CD4-positive, alpha-beta T cell treated with Interferon gamma for 1 hour (primary cell): ENCODE measurements at regions not wholly inside any gene's neighbourhood (a gene's known extent, or its start where the extent isn't known, plus 50 kb on each side); places are given as distances from the start of the nearest gene placed in this dataset.

Experiments
- DNase-seq: peaks from one replicate; pipeline ENCODE4 v3.0.0-alpha.2; 2020

DNA sequence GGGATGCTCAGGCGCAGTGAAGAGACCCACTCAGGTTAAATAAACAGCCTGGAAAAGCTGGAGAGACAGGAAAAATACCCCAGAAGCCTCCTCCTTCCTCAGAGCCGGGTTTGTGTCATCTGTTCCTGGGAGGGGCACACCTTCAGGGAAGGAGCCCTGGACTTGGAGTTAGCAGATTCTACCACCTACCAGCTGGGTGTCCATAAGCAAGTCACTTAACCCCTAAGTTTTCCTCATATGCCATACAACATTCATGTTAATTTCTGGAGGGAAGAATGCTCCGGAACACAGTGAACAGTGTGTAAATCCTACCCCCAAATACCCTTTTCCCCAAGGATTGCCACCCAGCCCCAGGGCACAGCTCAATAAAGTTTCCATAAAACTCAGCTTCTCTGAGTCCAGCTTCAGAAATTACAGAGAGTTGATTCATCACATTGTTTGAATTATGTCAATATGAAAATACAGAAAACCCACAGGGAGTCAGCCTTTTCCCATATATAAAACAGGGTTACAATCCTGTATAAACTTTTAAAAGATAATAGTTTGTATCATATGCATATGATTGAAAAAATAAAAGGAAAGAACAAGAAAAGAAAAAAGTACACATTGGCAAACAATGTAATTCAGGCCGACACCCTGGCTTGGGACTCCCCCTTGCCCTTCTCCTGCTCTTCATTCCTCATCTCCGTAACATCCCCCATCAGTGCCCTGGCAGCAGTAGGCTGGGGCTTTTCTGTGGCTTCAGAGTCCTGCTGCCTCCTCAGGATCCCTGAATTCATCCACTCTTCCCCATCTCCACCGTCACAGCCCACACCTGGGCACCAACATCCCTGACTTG, 291.8 kb upstream of the USP24 start:
- no peak for DNase-seq

DNA sequence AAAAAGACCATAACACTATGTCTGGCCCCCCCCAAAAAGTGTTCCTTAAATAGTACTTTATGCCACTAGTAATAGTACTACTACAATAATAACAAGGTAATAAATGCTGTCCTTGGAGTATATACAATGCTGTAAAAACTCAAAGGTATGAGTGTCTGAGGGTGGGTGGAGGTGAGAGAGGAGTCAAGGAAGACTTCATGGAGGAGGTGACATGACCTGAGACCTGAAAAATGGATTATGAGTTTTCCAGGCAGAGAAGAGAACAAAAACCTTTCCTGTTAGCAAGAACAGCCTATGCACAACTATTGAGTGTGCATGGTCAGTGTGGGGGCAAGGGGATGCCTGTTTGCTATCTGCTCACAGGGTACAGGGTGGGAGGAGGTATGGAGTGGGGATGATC, 290.2 kb upstream of the USP24 start:
- no peak for DNase-seq

DNA sequence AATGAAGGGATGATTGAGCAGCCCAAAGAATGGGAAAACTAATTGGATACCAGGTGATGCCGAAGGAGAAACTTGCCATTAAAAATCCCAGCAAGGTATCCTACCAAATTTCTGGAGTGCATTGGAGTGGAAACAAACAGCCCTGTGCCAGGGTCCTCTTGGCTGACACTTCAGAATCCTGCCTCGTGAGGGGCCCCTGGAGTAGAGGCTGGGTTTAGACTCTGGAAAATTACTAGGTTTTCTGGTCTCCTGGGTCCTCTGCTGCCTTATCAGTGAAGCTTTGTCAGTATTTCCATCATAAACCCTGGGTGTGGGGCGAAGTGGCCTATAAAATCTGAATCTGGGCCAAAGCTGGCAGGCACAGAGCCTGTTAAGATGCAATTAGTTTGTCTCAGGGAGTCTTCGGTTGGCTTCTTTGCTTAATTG, 289.2 kb upstream of the USP24 start:
- no peak for DNase-seq

DNA sequence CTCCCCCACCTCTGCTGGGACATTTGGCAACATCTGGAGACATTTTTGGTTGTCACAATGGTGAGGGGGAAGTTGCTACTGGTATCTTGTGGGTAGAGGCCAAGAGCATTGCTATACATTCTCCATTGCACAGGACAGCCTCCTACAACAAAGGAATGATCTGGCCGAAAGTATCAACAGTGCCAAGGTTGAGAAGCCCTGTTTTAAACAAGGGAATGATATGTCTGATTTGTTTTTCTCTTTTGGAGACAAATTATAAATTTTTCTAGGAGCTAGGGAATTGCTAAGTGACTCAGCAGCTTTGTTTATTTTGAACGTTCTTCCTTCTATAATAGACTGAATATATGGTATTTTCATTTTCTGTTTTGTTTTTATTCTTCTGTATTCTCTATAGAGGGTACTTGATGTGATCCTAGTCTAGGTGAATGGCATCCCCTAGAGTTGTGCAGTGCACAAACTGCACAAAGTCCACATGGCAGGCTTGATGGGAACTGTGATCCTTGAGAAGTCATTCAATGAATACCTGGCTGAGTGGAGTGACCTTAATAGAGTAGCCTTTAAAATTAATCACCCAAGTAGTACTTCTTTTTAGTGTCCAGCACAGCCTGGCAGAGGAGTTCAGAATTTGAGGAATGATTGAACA, 288.6 kb upstream of the USP24 start:
- no peak for DNase-seq

DNA sequence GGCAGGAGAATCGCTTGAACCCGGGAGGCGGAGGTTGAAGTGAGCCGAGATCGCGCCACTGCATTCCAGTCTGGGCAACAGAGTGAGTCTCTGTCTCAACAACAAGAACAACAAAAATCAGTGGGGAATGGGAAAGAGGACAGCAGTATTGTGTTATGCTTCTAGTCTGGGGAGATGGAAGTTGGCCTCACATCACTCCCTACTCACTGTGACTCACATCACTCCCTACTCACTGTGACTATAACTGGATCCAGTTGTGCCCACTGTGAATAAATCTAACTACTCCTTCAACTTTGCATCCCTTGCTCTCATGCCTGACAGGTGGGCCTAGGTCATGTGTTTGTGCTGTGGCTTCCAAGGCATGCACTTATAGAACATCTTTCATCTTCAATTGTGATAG, 285.4 kb upstream of the USP24 start:
- no peak for DNase-seq

DNA sequence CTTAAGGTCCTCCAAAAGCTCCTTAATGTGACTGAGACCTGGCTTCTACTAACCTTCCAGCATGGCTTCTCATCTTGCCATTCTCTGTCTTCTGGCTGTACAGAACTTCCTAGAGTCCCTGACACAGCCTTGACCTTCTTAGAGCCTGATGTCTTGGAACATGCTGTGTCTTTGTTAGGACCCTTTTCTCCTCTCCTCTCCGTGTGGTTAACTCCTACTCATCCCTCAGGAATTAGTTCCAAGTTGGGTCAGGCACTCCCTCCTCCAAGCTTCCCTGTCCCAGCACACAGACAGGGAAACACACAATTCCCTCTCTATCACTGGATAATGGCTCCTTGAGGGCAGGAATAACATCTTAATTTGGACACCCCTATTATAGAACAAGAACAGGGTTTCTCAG, 275.4 kb upstream of the USP24 start:
- DNase-seq, result no peak

DNA sequence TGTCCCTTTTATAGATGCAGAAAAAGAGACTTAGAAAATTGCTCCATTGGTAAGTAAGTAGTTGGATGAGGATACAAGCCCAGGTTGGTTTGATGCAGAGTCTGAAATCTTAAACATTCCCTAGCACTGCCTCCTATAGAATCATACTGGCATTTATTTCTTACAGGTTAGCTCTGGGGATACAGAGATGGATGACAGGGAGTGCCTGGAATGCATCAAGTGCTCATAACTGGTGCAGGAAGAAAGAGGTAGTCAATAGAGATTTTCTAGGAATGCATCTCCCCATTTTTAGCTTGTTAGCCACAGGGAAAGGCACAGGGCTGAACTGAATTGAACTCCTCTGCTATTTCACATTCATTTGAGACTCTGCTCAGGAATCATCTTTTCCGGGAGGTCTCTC, 269.0 kb upstream of the USP24 start:
- DNase-seq, result no peak

DNA sequence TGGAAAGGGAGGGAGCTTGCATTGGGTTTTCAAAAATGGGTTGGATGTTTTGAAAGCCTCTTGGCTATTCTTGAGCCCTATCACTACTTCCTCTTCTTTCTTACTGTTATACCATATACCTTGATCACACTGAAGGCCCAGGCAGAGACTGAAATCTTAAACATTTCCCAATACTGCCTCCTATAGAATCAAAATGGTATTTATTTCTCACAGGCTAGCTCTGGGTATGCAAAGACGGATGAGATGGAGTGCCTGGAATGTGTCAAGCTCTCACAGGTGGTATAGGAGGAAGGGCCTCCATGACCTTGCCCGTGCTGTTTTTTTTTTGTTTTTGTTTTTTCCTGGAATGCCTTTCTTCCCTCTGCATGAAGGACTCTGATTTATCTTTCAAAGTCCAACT, 268.4 kb upstream of the USP24 start:
- no peak for DNase-seq

DNA sequence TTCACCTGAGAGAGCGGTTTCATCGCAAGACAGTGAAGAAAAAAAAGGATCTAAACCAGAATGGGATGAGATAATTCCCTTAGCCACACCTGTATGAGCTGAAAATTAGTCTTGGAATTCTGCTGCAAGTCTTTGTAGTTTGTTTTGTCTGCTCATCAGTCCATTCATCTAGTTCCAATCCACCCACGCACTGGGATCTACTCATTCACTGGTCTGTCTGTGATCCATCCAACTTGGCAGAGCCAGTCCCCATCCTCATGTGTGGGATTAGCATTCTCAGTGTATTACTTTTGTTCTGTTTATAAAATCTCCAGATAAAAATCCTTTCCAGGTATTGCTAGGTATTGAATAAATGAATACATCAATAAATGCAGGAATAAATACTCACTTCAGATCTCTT, 266.5 kb upstream of the USP24 start:
- DNase-seq, result no peak

DNA sequence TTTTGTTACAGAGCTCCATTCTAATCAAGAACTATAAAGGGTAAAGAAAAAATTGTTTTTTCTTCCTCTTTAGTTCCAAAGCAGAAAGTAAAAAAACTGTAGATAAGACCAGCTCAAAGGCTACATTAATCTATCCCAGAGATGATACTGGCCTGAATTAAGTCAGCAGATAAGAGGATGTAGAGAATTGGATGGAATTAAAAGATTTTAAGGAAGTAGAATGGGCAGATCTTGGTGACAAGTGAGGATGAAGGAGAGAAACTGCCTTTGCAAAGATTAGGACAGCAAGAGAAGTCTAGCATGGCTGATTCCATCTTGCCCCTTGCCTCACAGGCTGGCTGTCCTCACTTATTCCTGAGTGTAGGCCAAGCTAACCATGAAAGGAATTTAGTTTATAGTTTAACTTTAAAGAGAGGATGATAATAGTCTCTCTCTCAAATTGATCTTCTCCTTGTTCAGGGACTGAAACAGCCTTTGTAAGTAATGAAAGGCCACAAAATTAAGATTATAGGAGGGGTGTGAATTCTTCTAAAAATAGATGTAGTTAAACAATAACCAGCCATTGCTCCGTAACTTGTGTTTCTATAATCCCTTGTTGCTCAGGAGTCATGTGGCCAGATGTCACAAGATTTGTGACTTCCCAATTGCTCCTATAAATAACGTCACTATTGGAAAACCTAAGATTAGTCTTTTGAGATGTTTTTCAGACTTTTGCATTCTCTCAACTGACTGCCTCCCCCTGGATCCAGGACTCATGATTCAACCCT, 265.0 kb upstream of the USP24 start:
- DNase-seq, result no peak

DNA sequence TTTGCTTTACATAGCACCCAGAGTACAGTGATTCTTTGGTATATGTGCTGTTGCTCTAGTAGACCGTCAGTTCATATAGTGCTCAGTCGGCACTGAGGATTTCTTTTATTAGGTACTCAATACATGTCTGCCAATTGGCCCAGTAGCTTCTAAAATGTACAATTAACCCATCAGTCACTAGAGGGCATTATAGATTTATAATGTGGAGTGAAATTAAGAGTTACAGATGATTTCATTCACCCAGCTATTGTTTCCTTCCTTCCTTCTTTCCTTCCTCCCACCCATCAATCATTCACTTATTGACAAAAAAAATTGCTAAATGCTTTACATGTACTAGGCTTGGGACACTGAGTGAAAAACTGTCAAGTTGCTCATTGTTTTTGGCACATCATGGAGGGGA, 263.6 kb upstream of the USP24 start:
- no peak for DNase-seq

DNA sequence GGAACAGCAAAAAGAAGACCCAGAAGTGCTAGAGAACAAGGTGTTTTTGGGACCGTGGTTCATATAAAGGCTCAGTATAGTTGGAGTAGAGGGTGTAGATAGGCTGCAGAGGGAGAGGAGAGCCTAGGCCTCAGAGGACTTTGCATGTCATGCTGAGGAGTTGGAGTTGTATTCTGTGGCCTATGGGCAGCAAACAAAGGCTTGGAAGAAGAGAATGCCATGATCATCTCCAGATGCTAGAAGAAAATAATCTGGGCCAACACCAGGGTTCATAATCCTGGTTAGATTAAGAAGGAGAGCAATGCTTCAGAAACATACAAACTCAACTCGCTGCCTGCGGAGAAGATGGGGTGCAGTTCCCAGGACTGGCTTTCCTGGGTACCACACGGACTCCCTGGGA, 262.8 kb upstream of the USP24 start:
- no peak for DNase-seq

DNA sequence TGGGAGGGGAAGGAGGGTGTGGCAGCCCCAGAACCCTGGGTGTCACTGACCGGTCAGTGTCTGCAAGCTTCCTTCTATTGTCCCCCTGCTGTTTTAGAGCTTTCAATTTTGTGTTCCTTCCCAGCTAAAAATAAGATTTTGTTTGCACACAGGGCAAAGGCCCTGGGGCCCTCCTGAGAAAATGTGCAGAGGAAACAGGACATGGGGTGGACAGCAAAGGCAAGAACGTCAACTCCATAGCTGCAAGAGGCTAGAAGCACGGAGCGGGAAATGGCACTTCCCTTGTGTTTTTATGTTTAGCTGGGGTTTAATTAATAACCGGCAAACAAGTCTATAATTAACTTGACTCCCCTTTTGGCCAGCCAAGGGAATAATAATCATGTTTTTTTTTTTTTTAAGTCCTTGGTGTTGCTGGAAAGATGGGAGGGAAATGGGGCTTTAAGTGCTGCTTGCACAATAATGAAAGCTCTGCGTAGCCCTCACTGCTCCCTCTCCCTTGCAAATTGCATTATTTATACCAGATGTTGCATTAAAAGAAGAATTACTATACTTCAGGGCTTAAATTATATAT, 261.4 kb upstream of the USP24 start:
- no peak for DNase-seq

DNA sequence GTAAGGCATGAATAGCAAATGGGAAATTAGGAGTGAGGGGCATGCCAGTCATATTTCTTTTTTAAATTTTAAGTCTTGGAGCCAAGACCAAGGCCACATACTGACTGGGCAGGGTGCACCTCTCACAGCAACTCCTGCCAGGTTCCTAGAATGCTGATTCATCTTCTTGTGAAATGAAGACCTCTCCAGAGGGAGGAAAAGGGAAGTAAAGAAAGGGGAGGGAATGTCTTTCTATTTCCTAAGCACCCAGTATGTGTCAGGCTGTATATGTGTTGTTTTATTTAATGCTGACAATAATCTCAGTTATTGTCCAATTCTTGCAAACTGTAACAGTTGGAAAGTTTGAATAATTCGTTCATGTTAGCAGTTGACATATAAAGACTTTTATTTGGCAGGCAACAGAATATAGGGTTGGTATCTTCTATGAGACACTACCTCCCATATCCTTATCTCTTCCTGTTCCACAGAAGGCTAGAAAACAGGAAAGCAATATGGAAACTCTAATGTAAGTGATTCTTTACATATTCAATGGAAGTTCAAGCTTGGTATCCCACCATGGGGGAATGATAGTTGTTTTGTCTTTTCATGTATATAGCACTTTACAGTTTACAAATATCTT, 259.1 kb upstream of the USP24 start:
- no peak for DNase-seq

DNA sequence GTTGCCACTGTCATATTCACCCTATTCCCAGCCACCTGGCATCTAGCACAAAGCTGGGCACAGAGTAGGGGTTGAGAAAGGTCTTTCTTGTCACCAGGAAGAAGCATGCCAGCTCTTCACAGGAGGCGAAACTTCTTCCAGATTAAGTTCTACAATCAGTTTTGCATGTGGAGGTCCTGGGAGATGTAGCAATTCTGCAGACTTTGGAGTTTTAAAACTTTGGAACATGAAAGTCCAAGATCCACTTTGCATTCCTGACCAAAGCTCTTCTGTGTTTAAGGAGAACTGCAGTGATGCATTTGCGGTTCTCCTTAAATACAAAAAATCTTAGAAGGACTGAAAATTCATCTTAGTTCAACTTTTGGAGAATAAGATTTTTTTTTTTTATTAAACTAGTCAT, 258.5 kb upstream of the USP24 start:
- no peak for DNase-seq

DNA sequence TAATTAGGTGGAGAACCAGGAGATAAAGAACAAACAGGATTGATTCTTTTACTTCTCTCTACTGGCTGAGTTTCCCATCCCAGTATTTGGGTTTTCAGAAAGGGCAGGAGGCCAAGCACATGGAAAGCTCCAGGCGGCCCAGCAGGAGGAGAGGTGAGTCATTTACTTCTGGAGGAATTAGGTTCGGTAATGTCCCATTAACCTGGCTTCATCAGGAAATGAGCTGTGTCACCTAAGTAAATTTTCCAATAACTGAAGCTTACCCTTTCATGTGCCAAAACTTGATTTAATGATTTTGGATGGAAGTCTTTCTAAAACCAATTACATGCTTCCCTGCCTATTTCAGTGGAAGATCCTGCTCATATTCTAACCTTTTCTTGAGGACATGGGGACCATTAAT, 257.6 kb upstream of the USP24 start:
- no peak for DNase-seq

DNA sequence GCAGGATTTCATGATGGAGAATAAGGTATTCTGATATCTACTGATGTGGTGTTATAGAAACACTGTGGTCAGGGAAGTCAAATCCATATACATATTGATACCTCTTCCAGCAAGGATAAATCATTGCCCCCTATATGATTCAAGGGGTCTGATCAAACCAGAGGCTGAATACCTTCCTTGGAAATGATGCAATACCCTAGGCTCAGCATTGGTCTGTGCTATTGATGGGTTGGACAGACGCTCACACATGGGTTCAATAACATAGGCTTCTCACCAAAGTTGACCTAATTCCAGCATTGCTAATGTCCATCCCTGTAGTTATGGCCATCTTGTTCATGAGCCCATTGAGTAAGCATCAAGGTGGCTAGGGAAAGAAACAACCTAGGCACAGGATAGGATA, 257.0 kb upstream of the USP24 start:
- DNase-seq, result no peak

DNA sequence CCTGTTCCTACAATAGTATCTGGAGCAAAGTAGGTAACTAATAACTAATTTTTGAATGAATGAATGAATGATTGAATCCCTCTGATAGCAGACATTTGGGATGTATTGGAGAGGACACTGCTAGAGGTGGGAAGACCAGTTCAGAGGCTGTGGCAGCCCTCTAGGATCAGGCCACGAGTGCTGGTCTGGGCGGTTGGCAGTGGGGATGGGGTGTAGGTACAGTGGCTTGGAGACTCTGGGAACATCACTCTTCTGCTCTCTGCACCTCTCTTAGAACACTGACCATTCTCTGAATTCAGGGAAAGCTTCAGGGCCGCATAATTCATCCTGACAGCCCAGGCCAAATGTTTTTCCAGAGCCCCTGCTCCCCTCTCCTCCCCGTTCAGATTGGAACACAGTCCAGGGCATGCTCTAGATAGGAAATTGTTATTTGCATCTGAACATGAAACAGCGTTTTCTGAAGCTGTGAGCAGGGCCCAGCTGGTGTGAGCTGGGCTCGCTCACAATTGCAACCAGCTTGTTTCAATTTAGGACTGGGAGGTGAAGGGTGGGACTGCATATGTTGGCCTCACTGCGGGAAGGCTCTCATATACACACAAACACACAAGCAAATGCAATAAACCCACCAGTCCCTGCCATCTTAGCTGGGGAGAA, 253.1 kb upstream of the USP24 start:
- DNase-seq, result no peak

DNA sequence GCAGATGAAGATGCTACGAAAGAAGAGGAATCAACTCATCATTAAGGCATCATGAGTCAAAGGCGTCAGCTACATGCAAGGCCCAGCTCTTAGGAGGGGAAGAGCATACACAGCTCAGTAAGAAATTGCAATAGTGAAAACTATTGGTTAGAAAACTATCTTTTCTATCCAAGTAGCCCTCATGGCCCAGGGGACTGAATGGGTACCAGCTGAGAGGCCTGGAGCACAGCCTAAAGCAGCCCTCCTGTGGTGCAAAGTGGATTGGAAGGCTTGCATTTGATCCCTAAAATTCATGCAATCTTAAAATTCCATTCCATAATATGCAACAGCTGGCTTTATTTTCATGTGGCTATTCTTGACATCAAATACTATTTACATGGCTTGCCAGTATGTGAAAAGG, 251.8 kb upstream of the USP24 start:
- DNase-seq, result no peak

DNA sequence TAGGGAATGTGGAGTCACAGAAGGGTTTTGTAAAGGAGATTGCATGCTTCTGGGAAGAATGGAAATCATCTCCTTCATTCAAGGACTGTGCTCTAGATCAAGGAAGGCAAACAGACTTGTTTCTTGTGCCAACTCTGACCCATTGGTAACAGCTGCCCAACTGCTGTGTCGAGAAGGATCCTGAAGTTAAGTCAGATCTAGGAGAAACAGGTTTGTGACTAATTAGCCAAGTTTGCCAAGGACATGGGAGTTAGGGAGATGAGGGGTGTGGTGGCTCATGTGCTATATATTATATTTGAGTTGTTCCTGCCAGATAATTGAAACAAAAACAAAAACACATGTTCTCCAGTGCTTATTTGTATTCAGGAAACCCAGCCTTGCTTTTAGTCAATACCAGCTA, 251.2 kb upstream of the USP24 start:
- DNase-seq, result no peak

DNA sequence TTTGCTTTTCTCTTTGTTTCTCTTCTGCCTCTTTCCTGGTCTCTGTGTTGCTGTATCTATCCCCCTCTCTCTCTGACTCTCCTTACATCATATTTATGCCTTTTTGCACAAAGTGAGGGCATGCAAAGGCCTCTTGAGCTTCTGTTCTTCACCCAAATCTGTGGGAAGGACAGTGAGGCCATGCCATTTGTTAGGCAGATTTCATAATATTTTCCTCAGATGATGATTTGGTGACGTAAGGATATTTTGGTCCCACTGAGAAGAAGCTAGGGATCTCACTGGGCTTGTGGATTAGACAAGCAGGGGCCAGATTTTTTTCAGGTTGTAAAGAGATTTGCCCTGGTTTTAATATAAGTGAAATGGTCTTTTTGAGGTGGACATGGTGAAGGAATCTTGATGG, 249.4 kb upstream of the USP24 start:
- DNase-seq, result no peak

DNA sequence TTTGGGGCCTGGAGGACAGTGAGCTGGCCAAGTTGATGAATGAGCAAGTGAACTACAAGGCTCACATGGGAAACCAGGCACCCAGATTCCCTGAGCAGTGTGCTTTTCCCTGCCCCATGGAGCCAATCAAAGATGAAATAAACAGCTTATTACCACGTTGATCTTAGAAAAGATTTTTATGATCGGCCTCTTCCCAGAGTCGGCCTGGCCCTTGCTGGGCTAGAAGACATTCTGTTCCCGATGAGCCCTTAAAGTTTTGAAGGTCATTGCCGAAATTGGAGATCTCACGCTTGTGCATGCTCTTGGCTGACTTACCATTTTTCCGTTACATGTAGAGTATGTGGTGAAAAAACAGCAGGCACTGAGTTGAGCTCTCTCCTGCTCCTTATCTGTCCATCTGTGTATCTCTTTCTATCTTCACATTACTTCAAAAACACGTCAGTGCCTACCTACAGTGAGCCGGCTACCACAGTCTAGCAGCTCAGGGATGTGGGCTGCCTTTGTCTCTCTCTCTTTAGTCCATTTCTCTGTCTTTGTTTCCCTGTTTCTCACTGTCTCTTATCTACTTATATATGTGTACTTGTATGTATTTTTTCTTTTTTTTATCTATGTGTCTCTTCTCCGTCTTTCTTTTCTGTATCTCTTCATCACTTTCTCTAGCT, 248.8 kb upstream of the USP24 start:
- DNase-seq, result no peak
